WTC11 (cell line): ENCODE measurements at regions not wholly inside any gene's neighbourhood (a gene's known extent, or its start where the extent isn't known, plus 50 kb on each side); places are given as distances from the start of the nearest gene placed in this dataset.

Source experiments
- ATAC-seq: fragments of 200-7000 bp; cut with Tn5 transposase; 2 replicates; pipeline ENCODE4 v1.10.0; 2021; ENCODE audit warnings: mild to moderate bottlenecking, moderate library complexity
- CTCF ChIA-PET: fragments of 300-600 bp; sonication (Branson Sonifier 250); formaldehyde crosslinking; loops from one replicate; lab custom pipeline; 2021; ENCODE audit warnings: antibody characterized with exemption; lab: Charles Lee
- POLR2A ChIA-PET: fragments of 350-600 bp; sonication (Branson Sonifier 250); formaldehyde crosslinking; loops from one replicate; lab custom pipeline; 2021; ENCODE audit warnings: antibody characterized with exemption; lab: Charles Lee
- DNase-seq: peaks from one replicate; pipeline ENCODE4 v3.0.0; 2021; ENCODE audit warnings: low spot score
- H3K27ac Mint-ChIP-seq: 2 replicates; pipeline ENCODE4 v1.8.0; 2021; ENCODE audit warnings: mixed read lengths
- H3K27me3 Mint-ChIP-seq: 2 replicates; pipeline ENCODE4 v1.8.0; 2021; ENCODE audit warnings: low read depth, mild to moderate bottlenecking, moderate library complexity, mixed read lengths
- H3K36me3 Mint-ChIP-seq: 2 replicates; pipeline ENCODE4 v1.8.0; 2021; ENCODE audit warnings: mixed read lengths
- H3K4me1 Mint-ChIP-seq: 2 replicates; pipeline ENCODE4 v1.8.0; 2022; ENCODE audit warnings: mixed read lengths
- H3K4me3 Mint-ChIP-seq: 2 replicates; pipeline ENCODE4 v1.8.0; 2021; ENCODE audit warnings: mild to moderate bottlenecking, moderate library complexity, mixed read lengths
- H3K9me3 Mint-ChIP-seq: 2 replicates; pipeline ENCODE4 v1.8.0; 2021; ENCODE audit warnings: mixed read lengths
- ATF1 ChIP-seq: sonication (generic); formaldehyde crosslinking; IDR thresholded peaks from 2 replicates; pipeline ENCODE4 v1.8.1; 2023; ENCODE audit warnings: mild to moderate bottlenecking, moderate library complexity, missing genetic modification reagents
- ETV6 ChIP-seq: sonication (generic); formaldehyde crosslinking; IDR thresholded peaks from 2 replicates; pipeline ENCODE4 v1.8.1; 2022; ENCODE audit warnings: mild to moderate bottlenecking, missing genetic modification reagents
- MXD4 ChIP-seq: fragments of 250-450 bp; sonication (Bioruptor Pico); IDR thresholded peaks from 2 replicates; pipeline ENCODE4 v1.8.0; 2021; ENCODE audit warnings: mild to moderate bottlenecking, moderate library complexity, borderline replicate concordance
- NFYB ChIP-seq: sonication (generic); formaldehyde crosslinking; conservative IDR thresholded peaks from 2 replicates; pipeline ENCODE4 v1.8.0; 2022; ENCODE audit warnings: low read depth, missing genetic modification reagents
- PRRX2 ChIP-seq: fragments of 250-450 bp; sonication (Bioruptor Pico); IDR thresholded peaks from 2 replicates; pipeline ENCODE4 v1.8.0; 2021; ENCODE audit warnings: mild to moderate bottlenecking
- ZBTB21 ChIP-seq: sonication (generic); formaldehyde crosslinking; IDR thresholded peaks from 2 replicates; pipeline ENCODE4 v1.8.1; 2023; ENCODE audit warnings: mild to moderate bottlenecking, missing genetic modification reagents, borderline replicate concordance
- ZNF416 ChIP-seq: fragments of 250-450 bp; sonication (Bioruptor Pico); IDR thresholded peaks from 2 replicates; pipeline ENCODE4 v1.9.0; 2021; ENCODE audit warnings: mild to moderate bottlenecking, inconsistent platforms
- ZNF671 ChIP-seq: fragments of 250-450 bp; sonication (Bioruptor Pico); IDR thresholded peaks from 2 replicates; pipeline ENCODE4 v1.8.0; 2021; ENCODE audit warnings: mild to moderate bottlenecking
- TF ChIP-seq, protein P1 (sequence below): fragments of 250-450 bp; sonication (Bioruptor Pico); IDR thresholded peaks from 2 replicates; pipeline ENCODE4 v1.9.0; 2021; ENCODE audit warnings: mild to moderate bottlenecking
- TF ChIP-seq, protein P2 (sequence below): fragments of 250-450 bp; sonication (Bioruptor Pico); IDR thresholded peaks from 2 replicates; pipeline ENCODE4 v2.1.2; 2022; ENCODE audit warnings: mild to moderate bottlenecking, moderate library complexity
- TF ChIP-seq, protein P3 (sequence below): sonication (generic); formaldehyde crosslinking; IDR thresholded peaks from 2 replicates; pipeline ENCODE4 v1.8.1; 2023; ENCODE audit warnings: mild to moderate bottlenecking, moderate library complexity, missing genetic modification reagents
- TF ChIP-seq, protein P4 (sequence below): fragments of 250-450 bp; sonication (Bioruptor Pico); IDR thresholded peaks from 2 replicates; pipeline ENCODE4 v1.9.0; 2021; ENCODE audit warnings: mild to moderate bottlenecking, borderline replicate concordance
- TF ChIP-seq, protein P5 (sequence below): sonication (generic); formaldehyde crosslinking; IDR thresholded peaks from 2 replicates; pipeline ENCODE4 v1.8.0; 2023; ENCODE audit warnings: missing genetic modification reagents
- TF ChIP-seq, protein P6 (sequence below): sonication (generic); formaldehyde crosslinking; IDR thresholded peaks from 2 replicates; pipeline ENCODE4 v1.8.0; 2022; ENCODE audit warnings: mild to moderate bottlenecking, missing genetic modification reagents
- TF ChIP-seq, protein P7 (sequence below): sonication (generic); formaldehyde crosslinking; IDR thresholded peaks from 2 replicates; pipeline ENCODE4 v1.8.0; 2023; ENCODE audit warnings: missing genetic modification reagents, mild to moderate bottlenecking, borderline replicate concordance
- TF ChIP-seq, protein P8 (sequence below): sonication (generic); formaldehyde crosslinking; IDR thresholded peaks from 2 replicates; pipeline ENCODE4 v1.8.1; 2022; ENCODE audit warnings: low read depth, missing genetic modification reagents, borderline replicate concordance

DNA sequence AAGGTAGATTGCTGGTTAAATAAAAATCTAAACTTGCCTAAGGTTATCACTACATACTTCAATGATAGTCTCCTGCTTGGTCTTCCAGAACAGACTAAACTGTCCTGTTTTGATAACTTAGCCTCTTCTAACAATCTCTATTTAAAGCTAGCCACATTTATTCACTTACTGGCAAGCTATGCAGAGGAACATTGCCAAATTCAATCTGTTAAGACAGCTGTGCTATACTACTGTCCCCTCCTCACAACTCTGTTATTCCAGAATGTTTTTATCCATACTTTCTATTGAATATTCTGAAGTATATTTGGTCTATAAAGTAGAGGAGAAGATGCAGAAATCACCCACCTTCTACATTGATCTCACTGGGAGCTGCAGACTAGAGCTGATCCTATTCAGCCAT is 594.0 kb upstream of the CCDC54 start:
- Mint-ChIP-seq H3K27me3 (no peaks in the 10 kb centered on the region), H3K36me3 (no peaks in the 10 kb centered on the region), H3K9me3 (no peaks in the 10 kb centered on the region; the same call in 1 of the 2 replicates), H3K4me3 (no peak overlapping the region), H3K4me1 (no peaks in the 10 kb centered on the region), H3K27ac (no peak overlapping the region)
- ChIA-PET POLR2A (no interaction called here), CTCF (no interaction called here)
- ATAC-seq (no peak), DNase-seq (no peak)
- TF ChIP-seq, protein P1, sequence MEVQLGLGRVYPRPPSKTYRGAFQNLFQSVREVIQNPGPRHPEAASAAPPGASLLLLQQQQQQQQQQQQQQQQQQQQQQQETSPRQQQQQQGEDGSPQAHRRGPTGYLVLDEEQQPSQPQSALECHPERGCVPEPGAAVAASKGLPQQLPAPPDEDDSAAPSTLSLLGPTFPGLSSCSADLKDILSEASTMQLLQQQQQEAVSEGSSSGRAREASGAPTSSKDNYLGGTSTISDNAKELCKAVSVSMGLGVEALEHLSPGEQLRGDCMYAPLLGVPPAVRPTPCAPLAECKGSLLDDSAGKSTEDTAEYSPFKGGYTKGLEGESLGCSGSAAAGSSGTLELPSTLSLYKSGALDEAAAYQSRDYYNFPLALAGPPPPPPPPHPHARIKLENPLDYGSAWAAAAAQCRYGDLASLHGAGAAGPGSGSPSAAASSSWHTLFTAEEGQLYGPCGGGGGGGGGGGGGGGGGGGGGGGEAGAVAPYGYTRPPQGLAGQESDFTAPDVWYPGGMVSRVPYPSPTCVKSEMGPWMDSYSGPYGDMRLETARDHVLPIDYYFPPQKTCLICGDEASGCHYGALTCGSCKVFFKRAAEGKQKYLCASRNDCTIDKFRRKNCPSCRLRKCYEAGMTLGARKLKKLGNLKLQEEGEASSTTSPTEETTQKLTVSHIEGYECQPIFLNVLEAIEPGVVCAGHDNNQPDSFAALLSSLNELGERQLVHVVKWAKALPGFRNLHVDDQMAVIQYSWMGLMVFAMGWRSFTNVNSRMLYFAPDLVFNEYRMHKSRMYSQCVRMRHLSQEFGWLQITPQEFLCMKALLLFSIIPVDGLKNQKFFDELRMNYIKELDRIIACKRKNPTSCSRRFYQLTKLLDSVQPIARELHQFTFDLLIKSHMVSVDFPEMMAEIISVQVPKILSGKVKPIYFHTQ: no peak
- no peak for TF ChIP-seq ZBTB21 (CRISPR knock-in tag)
- TF ChIP-seq, protein P2, sequence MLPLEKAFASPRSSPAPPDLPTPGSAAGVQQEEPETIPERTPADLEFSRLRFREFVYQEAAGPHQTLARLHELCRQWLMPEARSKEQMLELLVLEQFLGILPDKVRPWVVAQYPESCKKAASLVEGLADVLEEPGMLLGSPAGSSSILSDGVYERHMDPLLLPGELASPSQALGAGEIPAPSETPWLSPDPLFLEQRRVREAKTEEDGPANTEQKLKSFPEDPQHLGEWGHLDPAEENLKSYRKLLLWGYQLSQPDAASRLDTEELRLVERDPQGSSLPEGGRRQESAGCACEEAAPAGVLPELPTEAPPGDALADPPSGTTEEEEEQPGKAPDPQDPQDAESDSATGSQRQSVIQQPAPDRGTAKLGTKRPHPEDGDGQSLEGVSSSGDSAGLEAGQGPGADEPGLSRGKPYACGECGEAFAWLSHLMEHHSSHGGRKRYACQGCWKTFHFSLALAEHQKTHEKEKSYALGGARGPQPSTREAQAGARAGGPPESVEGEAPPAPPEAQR: no peak
- TF ChIP-seq, protein P3, sequence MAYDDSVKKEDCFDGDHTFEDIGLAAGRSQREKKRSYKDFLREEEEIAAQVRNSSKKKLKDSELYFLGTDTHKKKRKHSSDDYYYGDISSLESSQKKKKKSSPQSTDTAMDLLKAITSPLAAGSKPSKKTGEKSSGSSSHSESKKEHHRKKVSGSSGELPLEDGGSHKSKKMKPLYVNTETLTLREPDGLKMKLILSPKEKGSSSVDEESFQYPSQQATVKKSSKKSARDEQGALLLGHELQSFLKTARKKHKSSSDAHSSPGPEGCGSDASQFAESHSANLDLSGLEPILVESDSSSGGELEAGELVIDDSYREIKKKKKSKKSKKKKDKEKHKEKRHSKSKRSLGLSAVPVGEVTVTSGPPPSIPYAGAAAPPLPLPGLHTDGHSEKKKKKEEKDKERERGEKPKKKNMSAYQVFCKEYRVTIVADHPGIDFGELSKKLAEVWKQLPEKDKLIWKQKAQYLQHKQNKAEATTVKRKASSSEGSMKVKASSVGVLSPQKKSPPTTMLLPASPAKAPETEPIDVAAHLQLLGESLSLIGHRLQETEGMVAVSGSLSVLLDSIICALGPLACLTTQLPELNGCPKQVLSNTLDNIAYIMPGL: no peak
- TF ChIP-seq, protein P4, sequence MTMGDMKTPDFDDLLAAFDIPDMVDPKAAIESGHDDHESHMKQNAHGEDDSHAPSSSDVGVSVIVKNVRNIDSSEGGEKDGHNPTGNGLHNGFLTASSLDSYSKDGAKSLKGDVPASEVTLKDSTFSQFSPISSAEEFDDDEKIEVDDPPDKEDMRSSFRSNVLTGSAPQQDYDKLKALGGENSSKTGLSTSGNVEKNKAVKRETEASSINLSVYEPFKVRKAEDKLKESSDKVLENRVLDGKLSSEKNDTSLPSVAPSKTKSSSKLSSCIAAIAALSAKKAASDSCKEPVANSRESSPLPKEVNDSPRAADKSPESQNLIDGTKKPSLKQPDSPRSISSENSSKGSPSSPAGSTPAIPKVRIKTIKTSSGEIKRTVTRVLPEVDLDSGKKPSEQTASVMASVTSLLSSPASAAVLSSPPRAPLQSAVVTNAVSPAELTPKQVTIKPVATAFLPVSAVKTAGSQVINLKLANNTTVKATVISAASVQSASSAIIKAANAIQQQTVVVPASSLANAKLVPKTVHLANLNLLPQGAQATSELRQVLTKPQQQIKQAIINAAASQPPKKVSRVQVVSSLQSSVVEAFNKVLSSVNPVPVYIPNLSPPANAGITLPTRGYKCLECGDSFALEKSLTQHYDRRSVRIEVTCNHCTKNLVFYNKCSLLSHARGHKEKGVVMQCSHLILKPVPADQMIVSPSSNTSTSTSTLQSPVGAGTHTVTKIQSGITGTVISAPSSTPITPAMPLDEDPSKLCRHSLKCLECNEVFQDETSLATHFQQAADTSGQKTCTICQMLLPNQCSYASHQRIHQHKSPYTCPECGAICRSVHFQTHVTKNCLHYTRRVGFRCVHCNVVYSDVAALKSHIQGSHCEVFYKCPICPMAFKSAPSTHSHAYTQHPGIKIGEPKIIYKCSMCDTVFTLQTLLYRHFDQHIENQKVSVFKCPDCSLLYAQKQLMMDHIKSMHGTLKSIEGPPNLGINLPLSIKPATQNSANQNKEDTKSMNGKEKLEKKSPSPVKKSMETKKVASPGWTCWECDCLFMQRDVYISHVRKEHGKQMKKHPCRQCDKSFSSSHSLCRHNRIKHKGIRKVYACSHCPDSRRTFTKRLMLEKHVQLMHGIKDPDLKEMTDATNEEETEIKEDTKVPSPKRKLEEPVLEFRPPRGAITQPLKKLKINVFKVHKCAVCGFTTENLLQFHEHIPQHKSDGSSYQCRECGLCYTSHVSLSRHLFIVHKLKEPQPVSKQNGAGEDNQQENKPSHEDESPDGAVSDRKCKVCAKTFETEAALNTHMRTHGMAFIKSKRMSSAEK: no peak
- no peak for TF ChIP-seq ETV6 (CRISPR knock-in tag)
- no peak for TF ChIP-seq MXD4 (CRISPR knock-in tag)
- TF ChIP-seq, protein P5, sequence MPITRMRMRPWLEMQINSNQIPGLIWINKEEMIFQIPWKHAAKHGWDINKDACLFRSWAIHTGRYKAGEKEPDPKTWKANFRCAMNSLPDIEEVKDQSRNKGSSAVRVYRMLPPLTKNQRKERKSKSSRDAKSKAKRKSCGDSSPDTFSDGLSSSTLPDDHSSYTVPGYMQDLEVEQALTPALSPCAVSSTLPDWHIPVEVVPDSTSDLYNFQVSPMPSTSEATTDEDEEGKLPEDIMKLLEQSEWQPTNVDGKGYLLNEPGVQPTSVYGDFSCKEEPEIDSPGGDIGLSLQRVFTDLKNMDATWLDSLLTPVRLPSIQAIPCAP (CRISPR knock-in tag): no peak
- TF ChIP-seq, protein P6, sequence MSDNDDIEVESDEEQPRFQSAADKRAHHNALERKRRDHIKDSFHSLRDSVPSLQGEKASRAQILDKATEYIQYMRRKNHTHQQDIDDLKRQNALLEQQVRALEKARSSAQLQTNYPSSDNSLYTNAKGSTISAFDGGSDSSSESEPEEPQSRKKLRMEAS (CRISPR knock-in tag): no peak
- TF ChIP-seq, protein P7, sequence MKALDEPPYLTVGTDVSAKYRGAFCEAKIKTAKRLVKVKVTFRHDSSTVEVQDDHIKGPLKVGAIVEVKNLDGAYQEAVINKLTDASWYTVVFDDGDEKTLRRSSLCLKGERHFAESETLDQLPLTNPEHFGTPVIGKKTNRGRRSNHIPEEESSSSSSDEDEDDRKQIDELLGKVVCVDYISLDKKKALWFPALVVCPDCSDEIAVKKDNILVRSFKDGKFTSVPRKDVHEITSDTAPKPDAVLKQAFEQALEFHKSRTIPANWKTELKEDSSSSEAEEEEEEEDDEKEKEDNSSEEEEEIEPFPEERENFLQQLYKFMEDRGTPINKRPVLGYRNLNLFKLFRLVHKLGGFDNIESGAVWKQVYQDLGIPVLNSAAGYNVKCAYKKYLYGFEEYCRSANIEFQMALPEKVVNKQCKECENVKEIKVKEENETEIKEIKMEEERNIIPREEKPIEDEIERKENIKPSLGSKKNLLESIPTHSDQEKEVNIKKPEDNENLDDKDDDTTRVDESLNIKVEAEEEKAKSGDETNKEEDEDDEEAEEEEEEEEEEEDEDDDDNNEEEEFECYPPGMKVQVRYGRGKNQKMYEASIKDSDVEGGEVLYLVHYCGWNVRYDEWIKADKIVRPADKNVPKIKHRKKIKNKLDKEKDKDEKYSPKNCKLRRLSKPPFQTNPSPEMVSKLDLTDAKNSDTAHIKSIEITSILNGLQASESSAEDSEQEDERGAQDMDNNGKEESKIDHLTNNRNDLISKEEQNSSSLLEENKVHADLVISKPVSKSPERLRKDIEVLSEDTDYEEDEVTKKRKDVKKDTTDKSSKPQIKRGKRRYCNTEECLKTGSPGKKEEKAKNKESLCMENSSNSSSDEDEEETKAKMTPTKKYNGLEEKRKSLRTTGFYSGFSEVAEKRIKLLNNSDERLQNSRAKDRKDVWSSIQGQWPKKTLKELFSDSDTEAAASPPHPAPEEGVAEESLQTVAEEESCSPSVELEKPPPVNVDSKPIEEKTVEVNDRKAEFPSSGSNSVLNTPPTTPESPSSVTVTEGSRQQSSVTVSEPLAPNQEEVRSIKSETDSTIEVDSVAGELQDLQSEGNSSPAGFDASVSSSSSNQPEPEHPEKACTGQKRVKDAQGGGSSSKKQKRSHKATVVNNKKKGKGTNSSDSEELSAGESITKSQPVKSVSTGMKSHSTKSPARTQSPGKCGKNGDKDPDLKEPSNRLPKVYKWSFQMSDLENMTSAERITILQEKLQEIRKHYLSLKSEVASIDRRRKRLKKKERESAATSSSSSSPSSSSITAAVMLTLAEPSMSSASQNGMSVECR (CRISPR knock-in tag): no peak
- TF ChIP-seq PRRX2: no peak
- TF ChIP-seq, protein P8, sequence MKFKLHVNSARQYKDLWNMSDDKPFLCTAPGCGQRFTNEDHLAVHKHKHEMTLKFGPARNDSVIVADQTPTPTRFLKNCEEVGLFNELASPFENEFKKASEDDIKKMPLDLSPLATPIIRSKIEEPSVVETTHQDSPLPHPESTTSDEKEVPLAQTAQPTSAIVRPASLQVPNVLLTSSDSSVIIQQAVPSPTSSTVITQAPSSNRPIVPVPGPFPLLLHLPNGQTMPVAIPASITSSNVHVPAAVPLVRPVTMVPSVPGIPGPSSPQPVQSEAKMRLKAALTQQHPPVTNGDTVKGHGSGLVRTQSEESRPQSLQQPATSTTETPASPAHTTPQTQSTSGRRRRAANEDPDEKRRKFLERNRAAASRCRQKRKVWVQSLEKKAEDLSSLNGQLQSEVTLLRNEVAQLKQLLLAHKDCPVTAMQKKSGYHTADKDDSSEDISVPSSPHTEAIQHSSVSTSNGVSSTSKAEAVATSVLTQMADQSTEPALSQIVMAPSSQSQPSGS (CRISPR knock-in tag): no peak
- no peak for TF ChIP-seq ZNF416
- no peak for TF ChIP-seq NFYB
- TF ChIP-seq ATF1: no peak
- no peak for TF ChIP-seq ZNF671
